Adrenal gland (tissue), 9 donors: ENCODE measurements at regions not wholly inside any gene's neighbourhood (a gene's known extent, or its start where the extent isn't known, plus 50 kb on each side); places are given as distances from the start of the nearest gene placed in this dataset.

ENCODE experiments used
- DNase-seq, 7 donors: peaks; one replicate each; pipeline ENCODE4 v3.0.0-alpha.2; 2019 to 2020
- H3K27ac ChIP-seq, 5 donors: fragments of 200-600 bp; sonication (generic) in 4 of 5; 1 replicate in 3 of 5; 2 replicates in 2 of 5; pipeline versions ENCODE4 v1.5.1 to v1.8.0; 2016 to 2020; ENCODE audit warnings: mild to moderate bottlenecking in 1 of 5
- H3K27me3 ChIP-seq: fragments of 200-600 bp; 2 replicates; pipeline ENCODE4 v1.8.0; 2021
- H3K36me3 ChIP-seq, 2 donors: fragments of 200-600 bp; replicated peaks in 1 of 2; 1 replicate in 1 of 2; 2 replicates in 1 of 2; pipeline versions ENCODE4 v1.5.1 to v1.8.0; 2018 to 2022
- H3K4me1 ChIP-seq, 2 donors: fragments of 200-600 bp; replicated peaks in 1 of 2; 1 replicate in 1 of 2; 2 replicates in 1 of 2; pipeline versions ENCODE4 v1.5.1 to v1.8.0; 2018 to 2021
- H3K4me3 ChIP-seq, 4 donors: fragments of 200-600 bp; sonication (generic) in 3 of 4; one replicate each; pipeline ENCODE4 v1.5.1; 2016 to 2018
- H3K9me3 ChIP-seq, 3 donors: fragments of 200-600 bp; sonication (generic) in 1 of 3; replicated peaks in 1 of 3; 1 replicate in 2 of 3; 2 replicates in 1 of 3; pipeline versions ENCODE4 v1.5.1 to v1.8.0; 2016 to 2021
- CTCF ChIP-seq, 6 experiments: fragments of 450-650 bp in 4 of 6; fragments of 200-600 bp in 2 of 6; sonication (generic) in 1 of 6; IDR thresholded peaks; 1 replicate in 5 of 6; 2 replicates in 1 of 6; pipeline versions ENCODE4 v1.5.1 to v1.8.0; 2016 to 2021; ENCODE audit warnings: antibody characterized with exemption in 6 of 6, mild to moderate bottlenecking in 2 of 6, moderate library complexity in 1 of 6
- POLR2A ChIP-seq, 2 donors: fragments of 450-650 bp; IDR thresholded peaks; one replicate each; pipeline ENCODE4 v1.6.1; 2017; ENCODE audit warnings: antibody characterized with exemption in 2 of 2, mild to moderate bottlenecking in 2 of 2, moderate library complexity in 1 of 2
- WGBS, 4 donors: extraction: QIAGEN DNeasy Blood & Tissue Kit in 2 of 4; methylation state at CpG; one replicate each; pipeline versions ENCODE4 v1.1.5 to v1.1.7; 2013 to 2017; 5-methylcytosine and 5-hydroxymethylcytosine counted together
- intact Hi-C, 2 donors: fragments of 100-400 bp; cut with DNase I; formaldehyde crosslinking; loops; one replicate each; pipeline versions ENCODE4 v1.14.1 to v1.15.0; 2022 to 2023
- donor health status: healthy with polysubstance abuse.
- donor health status: Bipolar disorder and iron deficiency.
- donor health status: DM: yes; HTN: yes; CAD: no.
- donor health status: DM: no; HTN: no; CAD: no.
- donor health status: DM: no; HTN: no; CAD: no.

GRCh38 chr15:85910834-85911233, 116.1 kb upstream of the KLHL25 start:
- 51 to 65% (median 56%) methylated on average over 4 to 5 of the region's 5 CpGs for WGBS, 4 donors
- H3K27me3 ChIP-seq, result no peaks in the 10 kb centered on the region
- H3K9me3 ChIP-seq, result no peaks in the 10 kb centered on the region
- intact Hi-C loops, result no loop called here
- no peak overlapping the region for H3K27ac ChIP-seq
- no peaks in the 10 kb centered on the region for H3K4me1 ChIP-seq
- no peaks in the 10 kb centered on the region for H3K36me3 ChIP-seq
- TF ChIP-seq CTCF (IDR thresholded peaks at IDR 0.05) (no peak), POLR2A (IDR thresholded peaks at IDR 0.05) (no peak)
- peak in 1 of 7 donors; percentile 52 for DNase-seq
- no peak overlapping the region for H3K4me3 ChIP-seq

- no peak overlapping the region for H3K27ac ChIP-seq
- H3K4me1 ChIP-seq, result no peaks in the 10 kb centered on the region
- H3K27me3 ChIP-seq, result no peaks in the 10 kb centered on the region
- TF ChIP-seq CTCF (IDR thresholded peaks at IDR 0.05) (no peak), POLR2A (IDR thresholded peaks at IDR 0.05) (no peak)
- no peaks in the 10 kb centered on the region for H3K36me3 ChIP-seq
- intact Hi-C loops, result no loop called here
- no peak for DNase-seq
- WGBS, 4 donors, result 49 to 68% (median 57%) methylated on average over 2 of the region's 2 CpGs
- no peaks in the 10 kb centered on the region for H3K9me3 ChIP-seq
- no peak overlapping the region for H3K4me3 ChIP-seq
Observed at GRCh38 chr15:85913461-85913860, 118.7 kb upstream of the KLHL25 start.

- no peak overlapping the region for H3K4me3 ChIP-seq
- no peaks in the 10 kb centered on the region for H3K27me3 ChIP-seq
- TF ChIP-seq POLR2A (IDR thresholded peaks at IDR 0.05) (no peak), CTCF (IDR thresholded peaks at IDR 0.05) (no peak)
- intact Hi-C loops, result no loop called here
- H3K9me3 ChIP-seq, result no peaks in the 10 kb centered on the region
- WGBS, 4 donors, result 55 to 74% (median 60%) methylated on average over 5 of the region's 5 CpGs
- H3K27ac ChIP-seq, result no peak overlapping the region
- no peaks in the 10 kb centered on the region for H3K4me1 ChIP-seq
- H3K36me3 ChIP-seq, result no peaks in the 10 kb centered on the region
- DNase-seq, result peak in 1 of 7 donors; percentile 22
Observed at GRCh38 chr15:85920956-85921355, 126.2 kb upstream of the KLHL25 start.

- Histone ChIP-seq H3K9me3 (no peaks in the 10 kb centered on the region), H3K4me1 (no peaks in the 10 kb centered on the region), H3K27me3 (no peaks in the 10 kb centered on the region), H3K36me3 (no peaks in the 10 kb centered on the region), H3K4me3 (no peak overlapping the region), H3K27ac (no peak overlapping the region)
- intact Hi-C loops, result no loop called here
- WGBS, 4 donors, result 84 to 89% (median 86%) methylated on average over 2 to 3 of the region's 3 CpGs
- no peak for DNase-seq
- no peak for TF ChIP-seq CTCF (IDR thresholded peaks at IDR 0.05)
- no peak for TF ChIP-seq POLR2A (IDR thresholded peaks at IDR 0.05)
Observed at GRCh38 chr15:85924088-85924487, 129.4 kb upstream of the KLHL25 start.
